KOPT-K1 (cell line): ENCODE measurements at regions not wholly inside any gene's neighbourhood (a gene's known extent, or its start where the extent isn't known, plus 50 kb on each side); places are given as distances from the start of the nearest gene placed in this dataset.

Source experiments
- H3K27ac ChIP-seq: fragments of 200-600 bp; sonication (generic); 2 replicates; pipeline ENCODE4 v1.5.1; 2016; ENCODE audit warnings: antibody characterized with exemption, mild to moderate bottlenecking, low read depth, low read length; ENCODE audit not compliant: poor library complexity, severe bottlenecking
- H3K36me3 ChIP-seq: fragments of 200-600 bp; sonication (generic); 2 replicates; pipeline ENCODE4 v1.5.1; 2017; ENCODE audit warnings: antibody characterized with exemption, mild to moderate bottlenecking, low read length, moderate library complexity; ENCODE audit not compliant: insufficient read depth
- H3K9me3 ChIP-seq: fragments of 200-600 bp; sonication (generic); 2 replicates; pipeline ENCODE4 v1.5.1; 2017; ENCODE audit warnings: antibody characterized with exemption, low read length, mild to moderate bottlenecking; ENCODE audit not compliant: insufficient read depth, poor library complexity, severe bottlenecking

DNA sequence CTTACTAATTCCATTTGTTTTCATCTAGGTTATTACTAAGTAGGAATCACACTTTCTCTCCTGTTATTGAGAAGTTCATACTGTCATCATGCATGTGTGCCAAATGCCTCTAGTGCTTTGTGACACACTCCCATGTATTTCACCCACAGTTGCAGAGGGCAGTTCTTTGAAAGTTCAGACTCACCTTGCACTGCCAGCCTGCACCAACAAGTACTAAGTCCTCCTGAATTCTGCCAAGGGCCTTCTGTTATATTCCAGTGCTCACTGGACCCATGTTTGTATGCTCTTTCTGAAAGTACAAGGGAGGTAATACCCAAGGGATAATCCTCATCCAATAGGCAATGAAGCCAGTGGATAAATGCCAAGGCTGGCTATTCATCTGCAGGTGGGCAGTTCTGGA, 136.6 kb upstream of the ARPP21 start:
- no peak overlapping the region for H3K27ac ChIP-seq
- H3K36me3 ChIP-seq = no peaks in the 10 kb centered on the region
- H3K9me3 ChIP-seq = no peaks in the 10 kb centered on the region

DNA sequence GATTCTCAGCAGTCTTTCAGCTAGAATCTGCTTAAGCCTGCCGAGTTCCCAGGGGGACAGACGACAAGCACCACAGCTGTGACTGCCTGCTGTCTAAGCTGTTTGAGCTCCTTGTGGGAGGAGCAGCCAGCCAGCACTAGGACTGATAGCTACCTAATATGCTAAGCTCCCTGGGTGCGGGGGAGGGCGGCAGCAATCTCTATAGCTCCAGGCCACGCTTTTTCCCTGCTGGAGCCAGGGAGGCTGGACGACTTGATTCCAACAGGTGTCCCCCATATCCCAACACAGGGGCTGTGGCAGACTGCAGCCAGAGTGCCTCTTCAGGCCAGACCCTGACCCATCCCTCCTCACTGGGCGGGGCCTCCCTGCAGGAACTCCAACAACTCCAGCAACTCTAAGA, 134.1 kb upstream of the ARPP21 start:
- H3K9me3 ChIP-seq = no peaks in the 10 kb centered on the region
- H3K36me3 ChIP-seq = no peaks in the 10 kb centered on the region
- H3K27ac ChIP-seq = no peak overlapping the region

DNA sequence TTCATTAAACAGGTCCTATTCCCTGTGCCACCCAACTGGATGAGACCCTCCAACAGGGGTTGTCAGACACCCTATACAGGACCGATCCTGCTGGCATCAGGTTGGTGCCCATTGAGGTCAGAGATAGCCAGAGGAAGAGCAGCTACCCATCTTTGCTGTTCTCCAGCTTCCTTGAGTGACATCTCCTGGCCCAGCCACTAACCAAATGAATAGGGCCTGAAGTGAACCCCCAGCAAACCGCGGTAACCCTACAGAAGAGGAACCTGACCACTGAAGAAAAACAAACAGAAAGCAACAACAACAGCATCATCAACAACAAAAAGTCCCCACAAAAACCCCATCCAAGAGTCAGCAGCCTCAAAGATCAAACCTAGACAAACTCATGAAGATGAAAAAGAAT, 133.6 kb upstream of the ARPP21 start:
- Histone ChIP-seq H3K9me3 (no peaks in the 10 kb centered on the region), H3K36me3 (no peaks in the 10 kb centered on the region), H3K27ac (no peak overlapping the region)

DNA sequence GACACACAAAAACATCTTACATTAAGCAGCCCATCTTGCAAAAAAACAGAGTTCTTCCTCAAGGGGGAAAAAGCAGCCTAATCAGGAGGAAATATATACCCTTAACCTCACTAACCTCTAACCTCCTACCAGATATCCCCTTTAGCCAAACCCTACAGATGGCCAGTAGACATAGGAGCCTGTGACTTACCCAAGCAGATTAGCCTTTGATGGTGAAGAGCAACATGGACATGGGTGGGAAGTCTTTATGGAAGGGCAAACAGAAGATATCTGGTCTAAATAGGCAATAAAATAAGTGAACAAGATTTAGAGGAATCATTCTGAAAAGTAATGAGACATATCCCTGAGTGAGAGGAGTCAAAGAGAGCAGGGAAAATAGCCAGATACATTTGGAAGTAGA, 119.4 kb upstream of the ARPP21 start:
- Histone ChIP-seq H3K9me3 (peaks cover 11% of the 10 kb centered on the region), H3K36me3 (no peaks in the 10 kb centered on the region), H3K27ac (no peak overlapping the region)

DNA sequence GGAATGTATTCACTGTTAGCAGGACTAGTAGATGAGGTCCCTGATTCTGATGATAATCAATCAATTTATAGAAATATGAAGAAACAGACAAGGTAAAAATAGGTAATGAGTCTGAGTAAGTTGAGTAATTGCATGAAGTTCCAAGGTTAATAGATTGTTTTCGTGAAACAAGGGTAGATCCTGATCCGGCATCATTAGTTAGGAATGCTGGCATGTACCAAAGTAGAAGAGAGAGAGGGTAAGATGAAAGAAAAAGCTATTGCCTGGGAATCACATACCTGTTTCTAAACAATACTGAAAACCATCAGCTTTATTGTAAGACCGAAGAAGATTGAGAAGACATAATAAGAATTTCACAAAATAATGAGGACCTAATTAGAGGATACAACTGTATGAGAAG, 118.1 kb upstream of the ARPP21 start:
- Histone ChIP-seq H3K27ac (no peak overlapping the region), H3K36me3 (no peaks in the 10 kb centered on the region), H3K9me3 (peaks cover 11% of the 10 kb centered on the region)

DNA sequence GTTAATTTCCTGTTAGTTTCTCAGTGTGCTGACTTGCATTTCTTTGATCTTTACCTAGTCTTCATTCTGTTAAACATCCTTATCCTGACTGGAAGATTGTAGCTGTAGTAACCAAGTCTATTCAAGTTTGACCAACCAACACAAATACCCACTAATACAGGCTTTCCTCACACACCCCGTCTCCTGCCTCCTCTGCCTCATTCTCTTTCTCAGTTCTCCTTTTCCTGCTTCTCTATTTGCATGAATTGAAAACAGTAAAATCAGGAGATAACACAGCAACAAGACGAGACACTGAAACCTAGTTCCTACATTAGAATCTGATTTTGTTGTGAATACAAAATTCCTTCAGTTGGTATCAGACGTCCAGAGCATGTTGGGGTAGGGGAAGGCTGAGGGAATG, 116.9 kb upstream of the ARPP21 start:
- Histone ChIP-seq H3K9me3 (peaks cover 9% of the 10 kb centered on the region), H3K27ac (no peak overlapping the region), H3K36me3 (no peaks in the 10 kb centered on the region)

DNA sequence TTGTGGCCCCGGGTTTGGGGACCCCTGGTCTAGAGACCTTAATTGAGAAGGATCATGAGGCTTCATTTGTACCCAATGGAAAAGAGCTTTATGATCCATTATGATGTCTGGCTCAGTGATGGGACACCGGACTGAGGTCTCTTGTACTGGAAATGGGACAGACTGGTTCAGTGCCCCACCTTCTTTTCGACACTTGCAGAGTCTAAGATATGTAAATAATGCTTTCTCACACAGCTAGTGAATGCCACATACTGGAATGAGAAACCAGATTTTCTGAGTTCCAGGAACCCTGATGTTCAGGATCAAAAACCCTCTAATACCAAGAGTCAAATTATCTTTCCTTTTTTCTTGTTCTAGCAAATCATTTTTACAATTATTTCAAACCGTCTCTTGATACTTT, 116.3 kb upstream of the ARPP21 start:
- H3K36me3 ChIP-seq = no peaks in the 10 kb centered on the region
- H3K9me3 ChIP-seq = peaks cover 3% of the 10 kb centered on the region
- H3K27ac ChIP-seq = no peak overlapping the region

DNA sequence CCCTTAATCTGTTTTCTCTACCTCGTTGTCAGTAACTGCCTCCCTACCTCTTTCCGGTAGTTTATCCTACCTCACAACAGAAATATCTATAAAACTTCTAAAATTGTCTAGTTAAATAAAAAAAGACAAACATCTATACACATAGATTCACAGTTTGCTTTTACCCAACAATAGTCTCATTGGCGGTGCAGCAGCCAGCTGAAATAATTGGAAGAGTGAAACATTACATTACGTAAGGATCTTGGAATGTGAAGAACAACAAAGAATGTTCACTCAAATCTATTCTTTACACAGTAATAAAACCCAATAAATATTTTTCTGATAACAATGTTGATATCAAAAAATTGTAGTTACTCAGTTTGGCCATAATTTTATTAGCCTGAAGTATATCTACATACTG, 115.5 kb upstream of the ARPP21 start:
- Histone ChIP-seq H3K27ac (no peak overlapping the region), H3K9me3 (no peaks in the 10 kb centered on the region), H3K36me3 (no peaks in the 10 kb centered on the region)

DNA sequence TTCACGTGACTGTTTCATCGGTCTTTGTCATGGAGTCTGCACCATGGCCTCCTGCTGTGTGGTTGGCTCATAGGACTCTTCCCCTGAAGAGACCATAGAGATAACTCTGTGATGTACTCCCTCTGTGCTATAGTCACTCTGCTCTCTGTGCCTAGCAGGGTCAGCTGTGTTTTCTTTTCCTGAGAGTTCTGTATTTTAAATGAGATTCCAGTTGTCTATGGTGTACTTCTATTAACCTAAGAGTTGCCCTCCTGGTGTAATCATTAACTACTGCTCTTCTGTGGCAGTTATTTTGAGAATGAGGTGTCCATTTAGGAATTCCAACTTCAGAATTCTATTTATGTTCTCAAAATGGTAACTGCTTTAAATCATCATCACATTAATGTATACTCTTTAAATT, 114.5 kb upstream of the ARPP21 start:
- peaks cover 6% of the 10 kb centered on the region for H3K9me3 ChIP-seq
- no peak overlapping the region for H3K27ac ChIP-seq
- H3K36me3 ChIP-seq = no peaks in the 10 kb centered on the region

DNA sequence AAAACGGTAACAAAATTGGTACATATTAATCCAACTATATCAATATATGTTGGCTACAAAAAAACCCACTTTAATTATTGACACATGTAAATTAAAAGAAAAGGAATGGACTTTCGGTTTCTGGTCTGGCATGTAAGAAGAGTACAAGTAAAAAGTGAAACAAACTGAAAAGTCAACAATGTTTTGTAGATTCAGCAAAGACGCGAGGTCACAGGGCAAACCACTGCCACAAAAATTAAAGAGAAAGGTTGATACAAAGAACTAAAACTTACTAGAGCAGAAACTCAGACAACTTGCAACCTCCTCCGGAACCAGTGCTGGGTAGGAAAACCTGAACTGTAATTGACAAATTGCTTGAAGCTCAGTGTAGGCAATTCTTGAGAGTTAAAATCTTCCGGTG, 110.6 kb upstream of the ARPP21 start:
- Histone ChIP-seq H3K9me3 (peaks cover 6% of the 10 kb centered on the region), H3K27ac (no peak overlapping the region)

DNA sequence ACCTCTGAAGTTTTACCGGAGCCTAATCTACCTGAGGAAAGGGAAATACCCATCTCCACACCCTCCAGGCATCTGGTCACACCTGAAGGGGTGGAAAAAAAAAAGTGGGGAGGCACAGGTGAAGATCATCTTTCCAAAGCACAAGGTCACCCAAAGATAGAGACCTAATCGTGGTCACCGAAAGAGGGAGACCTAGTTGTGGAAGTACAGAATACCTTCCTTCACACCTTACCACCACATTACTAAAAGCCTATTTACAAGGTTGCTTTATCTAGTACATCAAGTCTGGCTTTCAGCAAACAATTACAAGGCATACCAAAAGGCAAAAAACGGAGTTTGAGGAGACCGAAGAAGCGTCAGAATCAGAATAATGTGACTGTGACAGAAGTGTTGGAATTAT, 110.0 kb upstream of the ARPP21 start:
- peaks cover 6% of the 10 kb centered on the region for H3K9me3 ChIP-seq
- no peaks in the 10 kb centered on the region for H3K36me3 ChIP-seq
- no peak overlapping the region for H3K27ac ChIP-seq

More for the DNA sequence above, 110.6 kb upstream of the ARPP21 start:
- H3K36me3 ChIP-seq = no peaks in the 10 kb centered on the region

DNA sequence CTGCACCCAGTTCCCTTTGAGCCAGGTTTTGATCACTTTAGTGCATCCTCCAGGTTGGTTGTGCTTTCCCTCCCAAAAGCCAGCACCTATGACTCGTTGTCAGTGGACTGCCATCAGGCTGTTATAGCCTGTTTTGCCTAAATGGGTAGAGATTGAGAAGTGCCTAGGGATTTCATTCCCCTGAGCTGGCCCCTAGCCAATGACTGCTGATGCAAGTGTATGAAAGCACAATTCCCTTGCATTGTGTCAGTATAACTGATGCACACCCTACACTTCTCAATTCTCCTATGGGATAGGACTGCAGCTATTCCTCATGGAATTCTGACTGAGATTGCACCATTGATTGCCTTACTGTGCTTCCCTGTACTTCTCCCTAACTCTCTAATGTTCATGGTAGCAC, 102.1 kb upstream of the ARPP21 start:
- H3K9me3 ChIP-seq = no peaks in the 10 kb centered on the region

DNA sequence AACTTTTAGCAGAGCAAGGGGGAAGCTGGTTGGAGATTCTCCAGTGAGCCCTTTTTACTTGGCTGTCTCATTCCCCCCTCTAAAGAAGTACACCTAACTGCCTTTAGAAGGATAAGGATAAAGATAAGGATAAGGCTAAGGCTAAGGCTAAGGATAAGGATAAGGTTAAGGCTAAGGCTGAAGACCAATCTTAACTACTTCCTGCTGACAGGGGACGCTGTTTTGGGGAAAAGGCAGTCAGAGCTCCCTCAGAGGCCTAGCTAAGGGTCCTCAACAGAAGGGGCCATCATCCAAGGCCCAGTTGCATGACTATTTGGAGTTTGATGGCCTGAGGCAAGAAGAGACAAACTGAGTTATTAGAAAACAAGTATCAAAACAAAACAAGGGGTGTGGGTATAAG, 94.3 kb upstream of the ARPP21 start:
- Histone ChIP-seq H3K9me3 (no peaks in the 10 kb centered on the region), H3K27ac (no peak overlapping the region), H3K36me3 (no peaks in the 10 kb centered on the region)

More for the DNA sequence above, 102.1 kb upstream of the ARPP21 start:
- no peaks in the 10 kb centered on the region for H3K36me3 ChIP-seq
- H3K27ac ChIP-seq = no peak overlapping the region

DNA sequence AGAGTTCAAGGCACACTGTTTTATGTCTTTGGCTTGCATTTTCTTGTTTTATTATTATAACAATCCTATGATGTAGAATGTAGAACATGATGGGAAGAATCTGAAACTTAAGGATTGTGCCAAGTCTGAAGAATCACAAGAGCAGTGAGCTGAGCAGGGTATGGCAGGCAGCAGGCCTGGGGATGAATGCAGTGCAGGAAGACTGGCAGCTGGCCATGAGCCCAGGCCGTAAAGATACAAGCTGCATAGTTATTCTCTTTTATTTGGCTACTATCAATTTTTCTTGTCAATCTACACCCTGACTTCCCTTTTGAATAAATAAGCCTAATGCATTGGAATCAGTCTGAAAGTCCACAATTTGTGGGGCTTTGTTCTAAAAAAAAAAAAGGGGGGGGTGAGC, 89.6 kb upstream of the ARPP21 start:
- no peaks in the 10 kb centered on the region for H3K36me3 ChIP-seq
- no peak overlapping the region for H3K27ac ChIP-seq
- H3K9me3 ChIP-seq = no peaks in the 10 kb centered on the region

DNA sequence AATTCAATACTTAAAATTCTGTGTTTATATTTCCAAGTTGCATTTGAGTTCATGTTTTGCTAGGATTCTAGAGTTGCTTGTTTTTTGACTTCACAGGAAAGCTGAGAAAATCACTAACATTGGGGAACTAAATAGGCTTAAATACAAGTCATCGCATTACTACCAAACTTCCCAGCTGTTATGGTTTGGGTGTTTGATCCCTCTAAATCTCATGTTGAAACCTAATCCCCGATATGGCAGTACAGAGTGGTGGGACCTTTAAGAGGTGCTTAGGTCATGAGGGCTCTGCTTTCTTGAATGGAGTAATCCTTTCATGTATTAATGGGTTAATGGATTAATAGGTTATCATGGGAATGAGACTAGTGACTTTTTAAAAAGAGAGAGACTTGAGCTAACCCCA, 77.2 kb upstream of the ARPP21 start:
- Histone ChIP-seq H3K9me3 (peaks cover 17% of the 10 kb centered on the region), H3K36me3 (no peaks in the 10 kb centered on the region), H3K27ac (no peak overlapping the region)

DNA sequence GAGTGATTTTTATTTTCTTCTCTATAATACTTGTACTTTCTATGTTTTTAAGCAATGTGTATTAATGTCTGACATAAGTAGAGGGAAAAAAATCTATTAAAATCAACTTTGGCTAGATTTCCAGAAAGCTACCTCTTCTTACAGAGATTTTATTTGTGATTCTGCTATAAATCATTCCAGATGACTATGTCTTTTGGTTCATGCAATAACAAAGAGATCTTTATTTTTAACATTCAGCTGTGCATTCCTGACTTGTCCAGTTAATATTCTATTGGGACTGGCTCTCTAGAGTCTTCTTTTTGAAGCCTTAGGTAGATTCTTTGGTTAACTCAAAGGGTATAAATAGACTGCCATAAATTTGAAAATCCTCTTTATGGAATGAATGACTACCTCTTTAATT, 74.3 kb upstream of the ARPP21 start:
- Histone ChIP-seq H3K27ac (no peak overlapping the region), H3K36me3 (no peaks in the 10 kb centered on the region), H3K9me3 (no peaks in the 10 kb centered on the region)
